Esophagus muscularis mucosa (tissue), 3 donors: ENCODE measurements at regions not wholly inside any gene's neighbourhood (a gene's known extent, or its start where the extent isn't known, plus 50 kb on each side); places are given as distances from the start of the nearest gene placed in this dataset.

Source experiments
- CTCF ChIP-seq, 3 experiments: fragments of 200-600 bp in 2 of 3; fragments of 450-650 bp in 1 of 3; sonication (generic) in 2 of 3; IDR thresholded peaks; one replicate each; pipeline ENCODE4 v1.5.1; 2017 to 2019; ENCODE audit warnings: antibody characterized with exemption in 3 of 3, mild to moderate bottlenecking in 2 of 3, moderate library complexity in 1 of 3
- POLR2A ChIP-seq: fragments of 450-650 bp; IDR thresholded peaks from one replicate; pipeline ENCODE4 v1.6.1; 2017; ENCODE audit warnings: antibody characterized with exemption, moderate library complexity, mild to moderate bottlenecking, low read depth
- POLR2AphosphoS5 ChIP-seq, 2 donors: sonication (generic); formaldehyde crosslinking; IDR thresholded peaks; one replicate each; pipeline ENCODE4 v1.6.1; 2017; ENCODE audit warnings: antibody characterized with exemption in 2 of 2

GRCh38 chr18:67997496-67997895 lies 481.0 kb upstream of the DSEL start:
- TF ChIP-seq CTCF (IDR thresholded peaks at IDR 0.05) (no peak), POLR2A (no peak), POLR2AphosphoS5 (IDR thresholded peaks at IDR 0.05) (no peak)
